ENCODE measurements at regions not wholly inside any gene's neighbourhood (a gene's known extent, or its start where the extent isn't known, plus 50 kb on each side); places are given as distances from the start of the nearest gene placed in this dataset.
A peak's percentile ranks its signal among the peaks of the same experiment; 100 is the strongest.
"Not testable (repeated sequence)": the region's sequence is repeated elsewhere in the genome, so short reads cannot be mapped to it uniquely, and the experiment has no call there.

DNA sequence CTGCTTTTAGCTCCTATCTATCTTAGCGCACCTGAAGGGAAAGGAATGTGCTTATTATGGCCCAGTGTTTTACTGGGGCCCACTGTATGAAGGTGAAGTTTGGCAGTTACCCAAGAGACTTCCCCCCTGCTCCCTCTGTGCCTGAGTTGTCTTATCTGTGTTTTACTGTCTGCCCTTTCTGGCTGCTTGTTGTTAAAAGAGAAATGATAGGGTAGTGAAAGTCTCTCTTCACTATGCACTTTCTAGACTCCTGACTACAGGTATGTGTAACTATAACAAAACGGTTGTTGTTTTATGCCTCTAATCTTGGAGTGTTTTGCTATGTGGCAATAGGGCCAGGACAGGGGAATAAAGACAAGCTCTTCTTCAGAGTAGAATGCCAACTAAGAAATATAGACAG is 326.9 kb downstream of the KIF20B start:
- Histone ChIP-seq H2AFZ (ENCODE audit: control insufficient read depth, low read length) (peak overlapping the region; percentile 20), H3K4me1 (ENCODE audit: control insufficient read depth, extremely low read depth, insufficient read depth, low read length) (peaks cover 2% of the 10 kb centered on the region), H3K4me2 (ENCODE audit: control insufficient read depth, extremely low read depth, insufficient read depth, low read depth, low read length) (no peak overlapping the region), H3K9ac (ENCODE audit: control insufficient read depth, extremely low read depth, insufficient read depth, low read length) (no peak overlapping the region), H3K9me3 (ENCODE audit: control insufficient read depth, low read depth, low read length) (no peaks in the 10 kb centered on the region), H3K27ac (ENCODE audit: control insufficient read depth, insufficient read depth, low read length) (no peak overlapping the region), H3K9me1 (ENCODE audit: control insufficient read depth, extremely low read depth, insufficient read depth, low read length) (no peaks in the 10 kb centered on the region), H3K36me3 (ENCODE audit: control insufficient read depth in 2 of 2, extremely low read depth in 1 of 2, insufficient read depth in 2 of 2, low read length in 2 of 2) (no peaks in the 10 kb centered on the region), H3K4me3 (ENCODE audit: control insufficient read depth in 2 of 3, extremely low read depth in 1 of 3, insufficient read depth in 2 of 3, low read depth in 1 of 3, low read length in 3 of 3) (no peak overlapping the region), H3K79me2 (ENCODE audit: control insufficient read depth, insufficient read depth, low read length) (no peaks in the 10 kb centered on the region), H3K27me3 (ENCODE audit: control insufficient read depth, extremely low read depth, insufficient read depth, low read length) (no peaks in the 10 kb centered on the region), H4K20me1 (ENCODE audit: control insufficient read depth, extremely low read depth, insufficient read depth, low read length) (no peaks in the 10 kb centered on the region)
- no peak for DNase-seq (ENCODE audit: low read depth, low spot score)
- TF ChIP-seq EZH2 (IDR thresholded peaks at IDR 0.05; ENCODE audit: low read length): no peak
- TF ChIP-seq, protein P1, sequence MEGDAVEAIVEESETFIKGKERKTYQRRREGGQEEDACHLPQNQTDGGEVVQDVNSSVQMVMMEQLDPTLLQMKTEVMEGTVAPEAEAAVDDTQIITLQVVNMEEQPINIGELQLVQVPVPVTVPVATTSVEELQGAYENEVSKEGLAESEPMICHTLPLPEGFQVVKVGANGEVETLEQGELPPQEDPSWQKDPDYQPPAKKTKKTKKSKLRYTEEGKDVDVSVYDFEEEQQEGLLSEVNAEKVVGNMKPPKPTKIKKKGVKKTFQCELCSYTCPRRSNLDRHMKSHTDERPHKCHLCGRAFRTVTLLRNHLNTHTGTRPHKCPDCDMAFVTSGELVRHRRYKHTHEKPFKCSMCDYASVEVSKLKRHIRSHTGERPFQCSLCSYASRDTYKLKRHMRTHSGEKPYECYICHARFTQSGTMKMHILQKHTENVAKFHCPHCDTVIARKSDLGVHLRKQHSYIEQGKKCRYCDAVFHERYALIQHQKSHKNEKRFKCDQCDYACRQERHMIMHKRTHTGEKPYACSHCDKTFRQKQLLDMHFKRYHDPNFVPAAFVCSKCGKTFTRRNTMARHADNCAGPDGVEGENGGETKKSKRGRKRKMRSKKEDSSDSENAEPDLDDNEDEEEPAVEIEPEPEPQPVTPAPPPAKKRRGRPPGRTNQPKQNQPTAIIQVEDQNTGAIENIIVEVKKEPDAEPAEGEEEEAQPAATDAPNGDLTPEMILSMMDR (optimal IDR thresholded peaks at IDR 0.05 in 1 of 3, IDR thresholded peaks at IDR 0.05 in 1 of 3, conservative IDR thresholded peaks at IDR 0.05 in 1 of 3; ENCODE audit: extremely low read depth in 1 of 3, insufficient read depth in 2 of 3, low read length in 3 of 3): no peak
- peak; percentile 36 for FAIRE-seq
- dilution Hi-C loops (cut with MboI; ENCODE audit: extremely low pct_ligation_motif_present, low sequenced_read_pairs): no loop called here

- H3K9ac ChIP-seq (ENCODE audit: control insufficient read depth, extremely low read depth, insufficient read depth, low read length): no peak overlapping the region
Observed at GRCh38 chr10:90031776-90032175, 330.4 kb downstream of the KIF20B start.

GRCh38 chr10:90032519-90032918 is 331.1 kb downstream of the KIF20B start:
- Histone ChIP-seq H3K36me3 (ENCODE audit: control insufficient read depth in 2 of 2, extremely low read depth in 1 of 2, insufficient read depth in 2 of 2, low read length in 2 of 2) (no peaks in the 10 kb centered on the region), H2AFZ (ENCODE audit: control insufficient read depth, low read length) (no peak overlapping the region), H3K9me1 (ENCODE audit: control insufficient read depth, extremely low read depth, insufficient read depth, low read length) (no peaks in the 10 kb centered on the region), H3K4me2 (ENCODE audit: control insufficient read depth, extremely low read depth, insufficient read depth, low read depth, low read length) (no peak overlapping the region), H3K9me3 (ENCODE audit: control insufficient read depth, low read depth, low read length) (no peaks in the 10 kb centered on the region), H3K4me3 (ENCODE audit: control insufficient read depth in 2 of 3, extremely low read depth in 1 of 3, insufficient read depth in 2 of 3, low read depth in 1 of 3, low read length in 3 of 3) (no peak overlapping the region), H3K9ac (ENCODE audit: control insufficient read depth, extremely low read depth, insufficient read depth, low read length) (no peak overlapping the region), H3K27ac (ENCODE audit: control insufficient read depth, insufficient read depth, low read length) (no peak overlapping the region), H3K27me3 (ENCODE audit: control insufficient read depth, extremely low read depth, insufficient read depth, low read length) (no peaks in the 10 kb centered on the region), H4K20me1 (ENCODE audit: control insufficient read depth, extremely low read depth, insufficient read depth, low read length) (no peaks in the 10 kb centered on the region), H3K4me1 (ENCODE audit: control insufficient read depth, extremely low read depth, insufficient read depth, low read length) (peaks cover 2% of the 10 kb centered on the region), H3K79me2 (ENCODE audit: control insufficient read depth, insufficient read depth, low read length) (no peaks in the 10 kb centered on the region)
- DNase-seq (ENCODE audit: low read depth, low spot score) (no peak), FAIRE-seq (no peak)
- dilution Hi-C loops (cut with MboI; ENCODE audit: extremely low pct_ligation_motif_present, low sequenced_read_pairs): no loop called here
- no peak for TF ChIP-seq EZH2 (IDR thresholded peaks at IDR 0.05; ENCODE audit: low read length)
- TF ChIP-seq, protein P1 (optimal IDR thresholded peaks at IDR 0.05 in 1 of 3, IDR thresholded peaks at IDR 0.05 in 1 of 3, conservative IDR thresholded peaks at IDR 0.05 in 1 of 3; ENCODE audit: extremely low read depth in 1 of 3, insufficient read depth in 2 of 3, low read length in 3 of 3): no peak

More at GRCh38 chr10:90031776-90032175, 330.4 kb downstream of the KIF20B start:
- Histone ChIP-seq H2AFZ (ENCODE audit: control insufficient read depth, low read length) (no peak overlapping the region), H3K9me3 (ENCODE audit: control insufficient read depth, low read depth, low read length) (no peaks in the 10 kb centered on the region), H3K79me2 (ENCODE audit: control insufficient read depth, insufficient read depth, low read length) (no peaks in the 10 kb centered on the region), H3K36me3 (ENCODE audit: control insufficient read depth in 2 of 2, extremely low read depth in 1 of 2, insufficient read depth in 2 of 2, low read length in 2 of 2) (no peaks in the 10 kb centered on the region), H3K9me1 (ENCODE audit: control insufficient read depth, extremely low read depth, insufficient read depth, low read length) (no peaks in the 10 kb centered on the region), H3K27me3 (ENCODE audit: control insufficient read depth, extremely low read depth, insufficient read depth, low read length) (no peaks in the 10 kb centered on the region), H3K4me1 (ENCODE audit: control insufficient read depth, extremely low read depth, insufficient read depth, low read length) (peaks cover 2% of the 10 kb centered on the region), H4K20me1 (ENCODE audit: control insufficient read depth, extremely low read depth, insufficient read depth, low read length) (no peaks in the 10 kb centered on the region), H3K4me3 (ENCODE audit: control insufficient read depth in 2 of 3, extremely low read depth in 1 of 3, insufficient read depth in 2 of 3, low read depth in 1 of 3, low read length in 3 of 3) (no peak overlapping the region), H3K4me2 (ENCODE audit: control insufficient read depth, extremely low read depth, insufficient read depth, low read depth, low read length) (no peak overlapping the region), H3K27ac (ENCODE audit: control insufficient read depth, insufficient read depth, low read length) (no peak overlapping the region)
- no peak for DNase-seq (ENCODE audit: low read depth, low spot score)
- dilution Hi-C loops (cut with MboI; ENCODE audit: extremely low pct_ligation_motif_present, low sequenced_read_pairs): no loop called here
- TF ChIP-seq EZH2 (IDR thresholded peaks at IDR 0.05; ENCODE audit: low read length): no peak
- no peak for FAIRE-seq

GRCh38 chr10:90034862-90035261 is 333.5 kb downstream of the KIF20B start:
- not testable (repeated sequence) for H3K4me3 ChIP-seq (ENCODE audit: control insufficient read depth in 2 of 3, extremely low read depth in 1 of 3, insufficient read depth in 2 of 3, low read depth in 1 of 3, low read length in 3 of 3); DNase-seq (ENCODE audit: low read depth, low spot score); H3K79me2 ChIP-seq (ENCODE audit: control insufficient read depth, insufficient read depth, low read length)

More at GRCh38 chr10:90034862-90035261, 333.5 kb downstream of the KIF20B start:
- FAIRE-seq; H3K27me3 ChIP-seq (ENCODE audit: control insufficient read depth, extremely low read depth, insufficient read depth, low read length); H3K9me1 ChIP-seq (ENCODE audit: control insufficient read depth, extremely low read depth, insufficient read depth, low read length); H4K20me1 ChIP-seq (ENCODE audit: control insufficient read depth, extremely low read depth, insufficient read depth, low read length); H3K4me2 ChIP-seq (ENCODE audit: control insufficient read depth, extremely low read depth, insufficient read depth, low read depth, low read length); H3K9ac ChIP-seq (ENCODE audit: control insufficient read depth, extremely low read depth, insufficient read depth, low read length); dilution Hi-C loops (cut with MboI; ENCODE audit: extremely low pct_ligation_motif_present, low sequenced_read_pairs); H3K27ac ChIP-seq (ENCODE audit: control insufficient read depth, insufficient read depth, low read length); H3K9me3 ChIP-seq (ENCODE audit: control insufficient read depth, low read depth, low read length); H2AFZ ChIP-seq (ENCODE audit: control insufficient read depth, low read length); H3K4me1 ChIP-seq (ENCODE audit: control insufficient read depth, extremely low read depth, insufficient read depth, low read length); H3K36me3 ChIP-seq (ENCODE audit: control insufficient read depth in 2 of 2, extremely low read depth in 1 of 2, insufficient read depth in 2 of 2, low read length in 2 of 2): not testable (repeated sequence)
